ENCODE measurements at regions not wholly inside any gene's neighbourhood (a gene's known extent, or its start where the extent isn't known, plus 50 kb on each side); places are given as distances from the start of the nearest gene placed in this dataset.
A peak's percentile ranks its signal among the peaks of the same experiment; 100 is the strongest.

- Histone ChIP-seq H3K27ac (ENCODE audit: control insufficient read depth, insufficient read depth) (no peak overlapping the region), H3K36me3 (ENCODE audit: control insufficient read depth in 2 of 2, insufficient read depth in 2 of 2, low read length in 1 of 2) (no peaks in the 10 kb centered on the region), H3K4me2 (ENCODE audit: control insufficient read depth, insufficient read depth) (no peak overlapping the region), H3K4me1 (ENCODE audit: control insufficient read depth, insufficient read depth, low read length) (no peaks in the 10 kb centered on the region), H3K9ac (ENCODE audit: control insufficient read depth, insufficient read depth, low read length) (no peak overlapping the region), H2AFZ (ENCODE audit: control insufficient read depth, low read depth, low read length) (no peak overlapping the region), H3K79me2 (ENCODE audit: control insufficient read depth, insufficient read depth, low read length) (no peaks in the 10 kb centered on the region), H3K9me3 (replicated peaks; ENCODE audit: control insufficient read depth, insufficient read depth, low read length) (no peaks in the 10 kb centered on the region), H3K4me3 (no peak overlapping the region), H4K20me1 (ENCODE audit: control insufficient read depth, insufficient read depth) (no peaks in the 10 kb centered on the region), H3K27me3 (replicated peaks in 1 of 2; ENCODE audit: control insufficient read depth in 2 of 2, insufficient read depth in 2 of 2, low read length in 1 of 2) (peaks cover 0 to 2% of the 10 kb centered on the region in 2 experiments; a peak in 1 of 4 replicates)
- FAIRE-seq (no peak), DNase-seq (ENCODE audit: low read depth, low spot score) (no peak), ATAC-seq (peak; percentile 81)
- in situ Hi-C loops (cut with MboI) = no loop called here
- ChIA-PET SMC1A (ENCODE audit: uncharacterized antibody, unreplicated experiment) (interaction anchor here (0.7 to 2.5 kb wide), 8 partner anchors 13 to 1203 kb away, joined by 3 to 8 read pairs (median 4); no protein-coding TSS in a partner anchor), RAD21 (ENCODE audit: unreplicated experiment) (interaction anchor here (0.9 to 1.1 kb wide), 2 partner anchors 79 to 211 kb away, joined by 3 to 4 read pairs; no protein-coding TSS in a partner anchor), POLR2A (interaction anchor here (0.7 kb wide), 1 partner anchor 33 kb away, joined by 3 read pairs; no protein-coding TSS in a partner anchor), CTCF (interaction anchor here (1.1 kb wide), 1 partner anchor 90 kb away, joined by 5 read pairs; no protein-coding TSS in a partner anchor)
- intact Hi-C loops (cut with micrococcal nuclease; ENCODE audit: unreplicated experiment) = loop anchor here (5.0 kb wide), 1 partner anchor 202 kb away; no protein-coding TSS in a partner anchor
- no TSS peak for BruUV-seq (replicated peaks)
- TF ChIP-seq TCF7 (IDR thresholded peaks at IDR 0.05; ENCODE audit: borderline replicate concordance) = no peak
- no peak for TF ChIP-seq RCOR1 (conservative IDR thresholded peaks at IDR 0.05; ENCODE audit: low read depth, low read length)
- TF ChIP-seq IKZF1 (conservative IDR thresholded peaks at IDR 0.05) = no peak
- TF ChIP-seq MTA3 (IDR thresholded peaks at IDR 0.05; ENCODE audit: borderline replicate concordance, low read length) = no peak
- TF ChIP-seq TAF1 (IDR thresholded peaks at IDR 0.05; ENCODE audit: borderline replicate concordance, low read depth, low read length) = no peak
- no peak for TF ChIP-seq NR2C1 (IDR thresholded peaks at IDR 0.05)
- WGBS (ENCODE audit: insufficient coverage, insufficient replicate concordance, low lambda C conversion rate, missing lambda C conversion rate) = 20% methylated on average over 2 of the region's 2 CpGs
Observed at GRCh38 chr13:61045251-61045650, 370.4 kb downstream of the PCDH20 start.

GRCh38 chr13:61040181-61040580 is 375.5 kb downstream of the PCDH20 start:
- RAD21 ChIA-PET (ENCODE audit: unreplicated experiment) = no interaction called here
- no peaks in the 10 kb centered on the region for H3K9me3 ChIP-seq (replicated peaks; ENCODE audit: control insufficient read depth, insufficient read depth, low read length)
- POLR2A ChIA-PET = no interaction called here
- SMC1A ChIA-PET (ENCODE audit: uncharacterized antibody, unreplicated experiment) = no interaction called here
- H4K20me1 ChIP-seq (ENCODE audit: control insufficient read depth, insufficient read depth) = no peaks in the 10 kb centered on the region
- no peak for FAIRE-seq
- no peak for DNase-seq (ENCODE audit: low read depth, low spot score)
- H3K4me1 ChIP-seq (ENCODE audit: control insufficient read depth, insufficient read depth, low read length) = no peaks in the 10 kb centered on the region
- H3K36me3 ChIP-seq (ENCODE audit: control insufficient read depth in 2 of 2, insufficient read depth in 2 of 2, low read length in 1 of 2) = no peaks in the 10 kb centered on the region
- CTCF ChIA-PET = no interaction called here
- no peak overlapping the region for H2AFZ ChIP-seq (ENCODE audit: control insufficient read depth, low read depth, low read length)
- no peak overlapping the region for H3K27ac ChIP-seq (ENCODE audit: control insufficient read depth, insufficient read depth)
- no peaks in the 10 kb centered on the region for H3K79me2 ChIP-seq (ENCODE audit: control insufficient read depth, insufficient read depth, low read length)
- 16% methylated on average over 2 of the region's 2 CpGs for WGBS (ENCODE audit: insufficient coverage, insufficient replicate concordance, low lambda C conversion rate, missing lambda C conversion rate)
- TF ChIP-seq MLLT1 (IDR thresholded peaks at IDR 0.05) = no peak
- no peak for TF ChIP-seq NRF1 (conservative IDR thresholded peaks at IDR 0.05; ENCODE audit: low read depth, low read length)
- TF ChIP-seq RUNX3 (IDR thresholded peaks at IDR 0.05; ENCODE audit: low read length) = no peak
- no peak for TF ChIP-seq SREBF2 (IDR thresholded peaks at IDR 0.05; ENCODE audit: low read length)
- TF ChIP-seq HDGF (IDR thresholded peaks at IDR 0.05) = no peak
- TF ChIP-seq ZBTB4 (CRISPR knock-in tag; IDR thresholded peaks at IDR 0.05) = no peak
- ATAC-seq = no peak
- H3K9ac ChIP-seq (ENCODE audit: control insufficient read depth, insufficient read depth, low read length) = no peak overlapping the region
- no peaks in the 10 kb centered on the region for H3K27me3 ChIP-seq (replicated peaks in 1 of 2; ENCODE audit: control insufficient read depth in 2 of 2, insufficient read depth in 2 of 2, low read length in 1 of 2)
- intact Hi-C loops (cut with micrococcal nuclease; ENCODE audit: unreplicated experiment) = no loop called here
- in situ Hi-C loops (cut with MboI) = no loop called here
- no peak overlapping the region for H3K4me3 ChIP-seq
- H3K4me2 ChIP-seq (ENCODE audit: control insufficient read depth, insufficient read depth) = no peak overlapping the region
- no TSS peak for BruUV-seq (replicated peaks)

Measured in GM12878 (cell line).